Retinal pigment epithelial cell (primary cell): ENCODE measurements at regions not wholly inside any gene's neighbourhood (a gene's known extent, or its start where the extent isn't known, plus 50 kb on each side); places are given as distances from the start of the nearest gene placed in this dataset.

ENCODE experiments used
- DNase-seq: peaks from one replicate; pipeline ENCODE4 v3.0.0-alpha.2; 2010; ENCODE audit warnings: low read depth
- H3K4me3 ChIP-seq: 2 replicates; pipeline ENCODE4 v1.5.1; 2011; ENCODE audit warnings: mild to moderate bottlenecking, low read length, control low read depth, moderate library complexity
- CTCF ChIP-seq: conservative IDR thresholded peaks from 2 replicates; pipeline ENCODE4 v1.5.1; 2011; ENCODE audit warnings: low read depth, low read length, control low read depth, inconsistent platforms

- DNase-seq: no peak
- TF ChIP-seq CTCF: no peak
- no peak overlapping the region for H3K4me3 ChIP-seq
Measured at GRCh38 chr20:47868236-47868635, 83.0 kb upstream of the SULF2 start.

- TF ChIP-seq CTCF: no peak
- DNase-seq: no peak
- H3K4me3 ChIP-seq: no peak overlapping the region
Measured at GRCh38 chr20:47867831-47868230, 82.5 kb upstream of the SULF2 start.

- DNase-seq: no peak
Measured at GRCh38 chr20:47866480-47866879, 81.2 kb upstream of the SULF2 start.

GRCh38 chr20:47865912-47866311 is 80.6 kb upstream of the SULF2 start:
- no peak for DNase-seq
- TF ChIP-seq CTCF: no peak
- H3K4me3 ChIP-seq: no peak overlapping the region

More at GRCh38 chr20:47866480-47866879, 81.2 kb upstream of the SULF2 start:
- TF ChIP-seq CTCF: no peak
- no peak overlapping the region for H3K4me3 ChIP-seq

- no peak overlapping the region for H3K4me3 ChIP-seq
- DNase-seq: no peak
- no peak for TF ChIP-seq CTCF
Measured at GRCh38 chr20:47865451-47865850, 80.2 kb upstream of the SULF2 start.

GRCh38 chr20:47863981-47864380 is 78.7 kb upstream of the SULF2 start:
- DNase-seq: no peak
- TF ChIP-seq CTCF: no peak
- no peak overlapping the region for H3K4me3 ChIP-seq

- no peak overlapping the region for H3K4me3 ChIP-seq
- TF ChIP-seq CTCF: no peak
- DNase-seq: no peak
Measured at GRCh38 chr20:47863315-47863965, 78.2 kb upstream of the SULF2 start.
